ENCODE measurements at regions not wholly inside any gene's neighbourhood (a gene's known extent, or its start where the extent isn't known, plus 50 kb on each side); places are given as distances from the start of the nearest gene placed in this dataset.
"Not testable (repeated sequence)": the region's sequence is repeated elsewhere in the genome, so short reads cannot be mapped to it uniquely, and the experiment has no call there.

DNA sequence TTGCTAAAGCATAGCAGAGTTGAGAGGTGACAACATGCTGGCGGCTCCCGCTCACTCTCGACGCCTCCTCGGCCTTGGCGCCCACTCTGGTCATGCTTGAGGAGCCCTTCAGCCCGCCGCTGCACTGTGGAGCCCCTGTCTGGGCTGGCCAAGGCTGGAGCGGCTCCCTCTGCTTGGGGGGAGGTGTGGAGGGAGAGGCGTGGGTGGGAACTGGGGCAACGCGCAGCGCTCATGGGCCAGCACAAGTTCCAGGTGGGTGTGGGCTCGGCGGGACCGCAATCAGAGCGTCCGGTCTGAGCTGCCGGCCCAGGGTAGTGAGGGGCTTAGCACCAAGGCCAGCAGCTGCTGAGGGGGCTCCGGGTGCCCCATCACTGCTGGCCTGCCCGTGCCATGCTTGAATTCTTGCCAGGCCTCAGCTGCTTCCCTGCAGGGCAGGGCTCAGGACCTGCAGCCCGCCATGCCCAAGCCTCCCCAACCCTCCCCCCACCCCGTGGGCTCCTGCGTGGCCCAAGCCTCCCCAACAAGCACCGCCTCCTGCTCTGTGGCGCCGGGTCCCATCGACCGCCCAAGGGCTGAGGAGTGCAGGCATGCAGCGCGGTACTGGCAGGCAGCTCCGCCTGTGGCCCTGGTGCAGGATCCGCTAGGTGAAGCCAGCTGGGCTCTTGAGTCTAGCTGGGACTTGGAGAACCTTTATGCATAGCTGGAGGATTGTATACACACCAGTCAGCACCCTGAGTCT, 2052.8 kb upstream of the CELF4 start:
- DNase-seq (ENCODE audit: low read depth in 2 of 2), result no peak

DNA sequence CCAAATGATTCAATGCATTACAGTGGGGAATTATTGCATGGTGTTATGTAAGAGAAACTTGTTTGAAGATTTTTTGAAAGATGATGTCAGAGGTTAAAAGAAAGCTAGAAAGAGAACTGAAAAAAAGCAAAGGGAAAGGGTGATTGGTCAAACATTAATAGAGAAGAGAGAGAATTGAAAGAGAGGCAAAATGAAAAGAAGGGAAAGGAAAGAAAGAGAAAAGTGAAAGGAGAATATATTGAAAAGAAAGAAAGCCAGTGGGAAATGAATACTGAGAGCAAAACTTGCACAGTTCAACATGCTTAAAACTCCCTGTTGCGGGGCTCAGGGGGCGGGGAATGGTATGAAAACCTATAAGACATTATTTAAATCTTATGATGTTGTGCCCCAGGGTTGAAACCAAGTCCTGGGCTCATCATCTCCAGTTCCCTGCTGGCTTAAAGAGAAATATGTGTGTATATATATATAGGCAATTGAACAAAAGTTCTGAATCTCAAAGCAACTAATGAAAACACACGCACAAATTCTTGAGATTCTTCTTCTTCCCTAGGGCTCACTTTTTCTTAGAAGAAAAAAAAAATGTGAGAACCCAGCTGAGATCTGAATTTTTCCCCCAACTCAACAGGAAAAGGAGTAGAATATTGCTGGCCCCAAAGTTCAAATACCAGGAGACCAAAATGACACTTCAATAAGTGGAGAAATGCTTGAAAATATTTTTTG, 2045.9 kb upstream of the CELF4 start:
- DNase-seq (ENCODE audit: low read depth in 2 of 2), result no peak

- DNase-seq (ENCODE audit: low read depth in 2 of 2), result no peak
These were observed 2041.4 kb upstream of the CELF4 start for GRCh38 chr18:39607034-39607433.

GRCh38 chr18:39604836-39605235, 2039.2 kb upstream of the CELF4 start:
- DNase-seq (ENCODE audit: low read depth in 2 of 2), result no peak

DNA sequence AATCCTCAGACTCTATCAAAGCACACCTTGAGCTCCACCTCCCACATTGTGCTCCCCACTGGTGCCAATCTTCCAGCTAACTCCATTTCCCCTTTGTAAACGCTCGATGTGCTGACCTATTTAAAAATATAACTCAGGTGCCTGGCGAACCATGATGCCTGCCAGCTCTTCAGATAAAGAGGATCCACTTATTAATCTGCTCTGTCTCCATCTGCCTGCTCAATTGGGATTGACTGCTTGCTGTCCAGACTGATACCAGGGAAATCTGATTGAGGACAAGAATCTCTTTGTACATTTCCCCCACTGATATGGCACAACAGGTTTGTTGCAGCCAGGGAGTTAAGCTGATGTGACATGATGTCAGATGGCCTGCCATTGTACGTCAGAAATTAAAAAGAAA, 2036.5 kb upstream of the CELF4 start:
- DNase-seq (ENCODE audit: low read depth in 2 of 2), result no peak

GRCh38 chr18:39600894-39601293, 2035.3 kb upstream of the CELF4 start:
- no peak for DNase-seq (ENCODE audit: low read depth in 2 of 2)

- no peak for DNase-seq (ENCODE audit: low read depth in 2 of 2)
These were observed 2033.7 kb upstream of the CELF4 start for GRCh38 chr18:39599251-39599650.

GRCh38 chr18:39596891-39597290, 2031.3 kb upstream of the CELF4 start:
- no peak for DNase-seq (ENCODE audit: low read depth in 2 of 2)

- no peak for DNase-seq (ENCODE audit: low read depth in 2 of 2)
These were observed 2030.6 kb upstream of the CELF4 start for GRCh38 chr18:39596221-39596620.

GRCh38 chr18:39594206-39594605, 2028.6 kb upstream of the CELF4 start:
- DNase-seq (ENCODE audit: low read depth in 2 of 2), result no peak

GRCh38 chr18:39591649-39592048, 2026.1 kb upstream of the CELF4 start:
- no peak for DNase-seq (ENCODE audit: low read depth in 2 of 2)

DNA sequence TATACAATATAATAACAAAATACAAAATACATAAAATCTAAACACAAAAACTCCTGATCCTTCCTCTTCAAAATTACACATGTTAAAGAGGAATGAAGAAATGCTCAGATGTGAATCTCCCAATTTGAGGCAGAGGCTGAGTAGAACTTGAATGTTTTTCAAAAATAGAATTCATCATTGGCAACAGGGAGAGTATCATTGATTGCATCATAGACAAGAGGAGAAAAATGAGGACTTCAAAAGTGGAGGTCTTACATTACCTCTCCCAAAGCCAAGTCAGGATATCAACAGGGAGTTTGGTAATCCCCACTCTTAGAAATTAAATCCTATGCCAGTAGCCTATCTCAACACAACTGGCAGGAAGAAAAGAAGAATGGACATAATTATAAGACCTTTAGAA, 2023.9 kb upstream of the CELF4 start:
- DNase-seq (ENCODE audit: low read depth in 2 of 2), result no peak

DNA sequence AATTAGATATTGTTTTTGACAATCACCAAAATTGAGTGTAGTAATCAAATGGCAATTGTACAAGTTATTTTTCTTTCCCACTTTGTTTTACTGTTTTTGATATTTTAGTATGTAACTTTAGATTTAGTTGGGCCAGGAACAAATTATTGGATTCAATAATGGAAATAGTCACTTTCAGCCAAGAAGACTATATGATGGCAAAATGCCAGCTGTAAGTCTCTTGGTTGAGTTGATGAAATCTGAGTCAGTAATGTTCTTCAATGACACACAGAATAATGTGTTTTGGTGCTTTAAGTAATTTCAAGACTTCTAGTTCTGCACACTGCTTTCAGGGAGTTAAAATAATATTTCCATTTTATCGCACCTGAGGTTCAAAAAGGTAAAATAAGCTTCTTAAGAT, 2022.0 kb upstream of the CELF4 start:
- DNase-seq (ENCODE audit: low read depth in 2 of 2), result no peak

DNA sequence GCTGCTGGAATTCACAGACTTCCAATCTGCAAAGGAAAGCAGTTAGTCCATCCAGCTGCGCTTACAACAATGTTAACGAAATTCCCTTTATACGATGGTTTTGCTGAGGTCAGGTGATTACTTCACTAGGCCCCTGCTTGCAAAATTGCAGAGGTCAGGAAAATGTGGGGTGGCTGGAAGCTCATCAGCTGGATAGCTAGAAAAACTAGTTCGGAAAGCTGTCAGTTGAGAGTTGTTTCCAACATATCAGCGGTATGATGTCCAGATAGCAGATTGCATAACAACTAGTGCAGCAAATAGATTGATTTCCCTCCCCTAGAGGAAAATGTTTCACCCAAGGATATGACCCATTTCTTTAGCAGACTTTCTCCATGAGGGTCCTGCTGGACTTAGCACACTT, 2021.1 kb upstream of the CELF4 start:
- DNase-seq (ENCODE audit: low read depth in 2 of 2), result no peak

- no peak for DNase-seq (ENCODE audit: low read depth in 2 of 2)
These were observed 2009.3 kb upstream of the CELF4 start for GRCh38 chr18:39574897-39575296.

GRCh38 chr18:39571511-39571910, 2005.9 kb upstream of the CELF4 start:
- DNase-seq (ENCODE audit: low read depth in 2 of 2), result no peak

- DNase-seq (ENCODE audit: low read depth in 2 of 2), result not testable (repeated sequence)
These were observed 2000.1 kb upstream of the CELF4 start for GRCh38 chr18:39565551-39566230.

- no peak for DNase-seq (ENCODE audit: low read depth in 2 of 2)
These were observed 1999.1 kb upstream of the CELF4 start for GRCh38 chr18:39564716-39565115.

GRCh38 chr18:39561126-39561525, 1995.5 kb upstream of the CELF4 start:
- DNase-seq (ENCODE audit: low read depth in 2 of 2), result no peak

DNA sequence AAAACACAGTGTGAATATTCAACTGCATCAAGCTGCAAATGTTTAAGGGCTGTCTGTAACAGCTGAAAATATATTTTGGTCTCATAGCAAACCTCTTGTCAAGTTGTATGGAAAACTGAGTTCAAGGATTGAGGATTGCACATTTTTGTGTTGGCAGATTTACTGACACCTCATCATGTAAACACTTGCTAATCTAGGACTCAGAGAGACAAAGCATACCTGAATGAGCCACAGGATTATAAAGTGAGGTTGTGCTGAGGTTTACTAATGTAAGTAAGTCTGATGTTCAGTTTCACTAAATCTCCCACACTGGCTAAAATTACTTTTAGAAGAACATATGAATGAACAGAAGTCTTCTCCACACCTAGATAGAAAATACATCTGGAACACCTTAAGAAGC, 1993.1 kb upstream of the CELF4 start:
- no peak for DNase-seq (ENCODE audit: low read depth in 2 of 2)

DNA sequence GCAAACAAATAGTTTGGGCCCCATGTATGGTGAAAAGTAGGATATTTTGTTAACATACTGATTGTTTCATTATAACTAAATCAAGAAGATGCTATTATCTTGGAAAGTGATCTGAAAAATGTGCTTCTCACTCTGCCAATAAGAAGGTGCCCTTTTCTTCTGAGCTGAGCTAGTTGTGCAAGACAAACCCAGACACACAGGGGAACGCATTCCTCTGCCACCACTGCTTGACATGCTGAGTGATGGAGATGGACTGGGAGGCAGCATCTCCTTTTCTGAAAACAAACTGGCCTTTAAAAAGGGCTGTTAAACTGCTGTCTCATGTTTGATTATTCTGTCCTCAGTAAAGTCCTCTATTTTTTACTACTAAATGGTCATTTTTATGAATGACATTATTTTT, 1989.9 kb upstream of the CELF4 start:
- no peak for DNase-seq (ENCODE audit: low read depth in 2 of 2)

- no peak for DNase-seq (ENCODE audit: low read depth in 2 of 2)
These were observed 1985.1 kb upstream of the CELF4 start for GRCh38 chr18:39550701-39551100.

DNA sequence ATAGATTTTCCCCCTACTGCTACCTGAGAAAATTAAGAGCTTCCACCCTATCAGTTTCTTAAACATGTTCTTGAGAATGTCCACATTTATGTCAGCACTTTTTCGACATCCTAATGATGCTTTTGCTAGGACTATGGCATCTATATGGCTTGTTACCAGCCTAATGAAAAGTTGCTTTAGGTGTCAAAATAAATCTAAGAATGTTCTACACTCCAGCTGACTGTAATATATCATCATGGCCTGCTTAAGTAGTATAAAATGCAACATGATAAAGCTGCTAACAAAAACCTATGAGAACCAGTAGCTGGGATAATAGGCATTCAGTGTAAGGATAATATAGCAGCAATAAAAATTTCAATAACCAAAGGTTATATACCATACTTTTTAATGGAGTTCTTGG, 1983.5 kb upstream of the CELF4 start:
- DNase-seq (ENCODE audit: low read depth in 2 of 2), result no peak

Data from stimulated activated CD4-positive, alpha-beta T cell treated with anti-CD3 and anti-CD28 coated beads, Interleukin-4, amount 100 ng/mL, for 48 hours (primary cell).